ENCODE measurements at regions not wholly inside any gene's neighbourhood (a gene's known extent, or its start where the extent isn't known, plus 50 kb on each side); places are given as distances from the start of the nearest gene placed in this dataset.

DNA sequence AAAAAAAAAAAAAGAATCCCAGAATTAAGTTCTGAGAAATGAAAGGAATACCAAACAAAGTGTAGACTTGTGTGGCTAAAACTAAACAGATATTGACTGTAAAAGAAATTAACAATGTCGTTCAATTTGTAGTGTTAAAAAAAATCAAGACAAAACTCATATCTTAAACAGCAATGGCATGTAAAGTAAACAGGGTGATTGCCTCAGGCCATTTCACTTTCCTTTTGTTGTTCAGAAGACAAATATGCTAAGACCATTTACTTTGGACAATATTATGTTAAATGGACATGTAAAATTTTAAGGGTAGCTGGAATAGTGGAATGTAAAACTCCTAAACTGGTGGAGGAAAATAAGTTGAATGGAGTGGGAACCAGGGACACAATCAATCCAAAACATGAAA is 139.1 kb downstream of the RTP4 start:
- TF ChIP-seq SMAD1 (IDR thresholded peaks at IDR 0.05; ENCODE audit: low read depth, low read length, partially characterized antibody) (no peak), ATF1 (CRISPR knock-in tag; IDR thresholded peaks at IDR 0.05) (no peak), ATF1 (tag; IDR thresholded peaks at IDR 0.05) (no peak)

Data from K562 (cell line).